T follicular helper cell (primary cell): ENCODE measurements at regions not wholly inside any gene's neighbourhood (a gene's known extent, or its start where the extent isn't known, plus 50 kb on each side); places are given as distances from the start of the nearest gene placed in this dataset.
"Not testable (repeated sequence)": the region's sequence is repeated elsewhere in the genome, so short reads cannot be mapped to it uniquely, and the experiment has no call there.

Experiments used
- DNase-seq: peaks from one replicate; pipeline ENCODE4 v3.0.0-alpha.2; 2020; ENCODE audit warnings: low read depth

DNA sequence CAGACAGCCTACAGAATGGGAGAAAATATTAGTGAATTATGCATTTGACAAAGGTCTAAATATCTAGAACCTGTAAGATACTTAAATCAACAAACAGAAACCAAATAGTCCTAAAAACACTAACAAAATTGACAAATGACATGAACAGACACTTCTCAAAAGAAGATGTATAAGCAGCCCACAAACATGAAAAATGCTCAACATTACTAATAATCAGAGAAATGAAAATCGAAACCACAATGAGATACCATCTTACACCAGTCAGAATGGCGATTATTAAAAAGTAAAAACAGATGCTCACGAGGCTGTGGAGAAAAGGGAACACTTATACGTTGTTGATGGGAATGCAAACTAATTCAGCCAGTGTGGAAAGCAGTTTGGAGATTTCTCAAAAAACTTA, 1186.8 kb downstream of the DTWD2 start:
- DNase-seq: no peak

DNA sequence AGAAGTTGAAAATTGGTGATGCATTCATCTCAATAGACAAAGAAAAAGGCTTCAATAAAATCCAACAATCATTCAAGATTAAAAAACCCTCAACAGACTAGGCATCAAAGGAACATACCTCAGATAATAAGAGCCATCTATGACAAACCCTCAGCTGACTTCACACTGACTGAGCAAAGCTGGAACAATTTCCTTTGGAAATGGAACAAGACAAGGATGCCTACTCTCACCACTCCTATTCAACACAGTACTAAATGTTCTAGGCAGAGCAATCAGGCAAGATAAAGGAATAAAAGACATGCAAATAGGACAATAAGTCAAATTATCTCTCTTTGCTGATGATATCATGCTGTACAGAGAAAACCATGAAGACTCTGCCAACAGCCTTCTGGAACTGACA, 1188.1 kb downstream of the DTWD2 start:
- no peak for DNase-seq

DNA sequence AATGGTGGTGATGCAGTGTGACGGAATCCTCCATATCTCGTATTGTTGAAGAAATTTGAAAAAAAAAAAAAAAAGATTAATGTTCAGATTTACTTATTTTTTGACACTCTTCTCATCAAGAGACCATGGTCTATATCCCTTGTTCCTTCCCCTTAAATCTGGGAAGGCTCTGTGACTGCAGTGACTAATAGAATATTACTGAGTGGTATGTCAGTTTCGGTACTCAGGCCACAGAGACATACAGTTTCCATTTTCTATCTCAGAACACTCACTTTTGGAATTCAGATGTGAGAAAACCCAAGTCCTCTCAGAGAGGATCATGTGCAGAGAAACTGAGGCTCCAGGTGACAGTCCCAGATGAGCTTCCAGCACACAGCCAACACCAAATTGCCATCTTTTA, 1193.5 kb downstream of the DTWD2 start:
- no peak for DNase-seq

DNA sequence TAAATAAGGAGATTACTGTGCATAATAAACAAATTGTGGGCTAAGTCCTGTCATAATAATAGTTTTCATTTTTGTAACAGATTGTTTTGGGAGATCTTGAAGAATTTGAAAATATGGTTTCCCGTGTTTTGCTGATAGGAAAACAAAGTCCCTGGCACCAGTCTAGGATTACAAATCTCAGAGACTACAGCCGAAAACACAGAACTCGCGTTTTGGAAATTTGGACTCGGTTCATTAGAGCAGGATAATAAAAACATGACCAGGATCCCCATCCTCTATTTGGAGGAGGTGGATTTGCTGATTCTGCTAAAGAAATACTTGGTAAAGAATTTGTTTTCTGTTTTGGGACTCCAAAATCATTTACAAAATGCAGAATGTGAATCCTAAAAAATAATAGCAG, 1194.4 kb downstream of the DTWD2 start:
- DNase-seq: no peak

- DNase-seq: no peak
These were observed 1195.9 kb downstream of the DTWD2 start for GRCh38 chr5:117792476-117792875.

DNA sequence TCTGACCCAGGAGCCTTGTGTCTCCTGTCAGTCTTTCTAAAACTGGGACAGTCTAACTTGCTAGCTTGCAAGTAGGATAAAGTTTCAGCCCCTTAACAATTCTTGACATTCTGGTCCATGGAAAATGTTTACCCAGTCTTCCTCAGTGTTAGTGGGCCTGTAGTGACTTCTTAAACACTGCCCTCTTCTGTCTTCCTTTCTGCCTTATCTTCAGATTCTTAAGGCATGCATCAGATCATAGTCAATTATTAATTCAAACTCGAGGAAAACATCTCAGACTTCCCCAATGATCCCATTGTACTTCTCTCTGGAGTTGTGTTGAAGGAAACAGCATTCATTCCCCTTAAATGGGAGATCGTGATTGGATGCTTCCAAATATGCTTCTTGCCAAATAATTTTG, 1199.8 kb downstream of the DTWD2 start:
- no peak for DNase-seq

DNA sequence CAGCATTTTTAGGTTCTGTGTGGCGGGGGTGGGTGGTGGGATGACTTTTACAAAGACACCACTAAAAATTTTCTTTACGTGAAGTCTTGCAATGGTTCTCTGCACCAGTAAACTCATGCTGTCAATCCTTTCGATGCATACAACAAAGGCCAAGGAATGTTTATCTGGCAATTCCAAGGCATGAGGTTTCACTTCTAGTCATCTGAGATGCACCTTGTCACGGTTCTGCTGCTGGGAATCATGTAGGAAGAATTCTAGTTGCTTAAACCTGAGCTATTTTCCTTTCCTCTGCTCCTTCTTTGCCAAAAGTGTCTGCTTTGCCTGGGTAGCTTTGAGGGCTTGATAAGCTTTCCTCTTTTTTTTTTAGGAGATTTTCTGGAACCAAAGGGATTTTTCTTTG, 1204.5 kb upstream of the SEMA6A start:
- DNase-seq: no peak

DNA sequence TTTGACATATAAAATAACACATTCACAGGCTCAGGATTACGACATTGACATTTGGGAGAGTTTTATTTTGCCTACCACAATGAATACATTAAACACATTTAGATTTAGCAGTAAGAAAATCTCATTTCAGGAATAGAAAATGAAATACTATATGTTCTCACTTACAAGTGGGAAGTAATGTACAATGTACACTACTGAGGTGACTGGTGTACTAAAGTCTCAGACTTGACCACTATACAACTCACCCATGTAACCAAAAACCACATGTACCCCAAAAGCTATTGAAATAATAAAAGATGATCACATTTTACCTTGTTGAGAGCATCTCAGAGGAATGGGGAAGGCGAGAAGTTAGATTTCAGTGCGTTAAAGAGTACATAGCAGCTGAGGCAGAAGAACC, 1202.4 kb upstream of the SEMA6A start:
- no peak for DNase-seq

DNA sequence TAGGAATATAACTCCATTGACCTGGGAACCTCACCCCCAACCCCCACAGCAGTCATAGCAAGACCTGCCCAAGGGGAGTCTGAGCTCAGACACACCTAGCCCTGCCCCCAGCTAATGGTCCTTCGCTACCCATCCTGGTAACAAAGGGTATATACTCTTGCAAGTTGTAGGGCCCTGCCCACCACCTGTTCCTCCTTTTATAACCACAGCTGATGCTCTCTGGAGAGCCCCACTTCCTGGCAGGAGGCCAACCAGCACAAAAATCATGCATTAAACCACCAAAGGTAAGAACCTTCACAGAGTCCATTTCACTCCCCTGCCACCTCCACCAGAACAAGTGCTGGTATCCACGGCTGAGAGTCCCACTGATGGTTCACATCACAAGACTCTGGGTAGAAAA, 1195.3 kb upstream of the SEMA6A start:
- no peak for DNase-seq

GRCh38 chr5:117763271-117763670, 1188.6 kb upstream of the SEMA6A start:
- DNase-seq: no peak

- no peak for DNase-seq
These were observed 1186.6 kb upstream of the SEMA6A start for GRCh38 chr5:117761186-117761585.

DNA sequence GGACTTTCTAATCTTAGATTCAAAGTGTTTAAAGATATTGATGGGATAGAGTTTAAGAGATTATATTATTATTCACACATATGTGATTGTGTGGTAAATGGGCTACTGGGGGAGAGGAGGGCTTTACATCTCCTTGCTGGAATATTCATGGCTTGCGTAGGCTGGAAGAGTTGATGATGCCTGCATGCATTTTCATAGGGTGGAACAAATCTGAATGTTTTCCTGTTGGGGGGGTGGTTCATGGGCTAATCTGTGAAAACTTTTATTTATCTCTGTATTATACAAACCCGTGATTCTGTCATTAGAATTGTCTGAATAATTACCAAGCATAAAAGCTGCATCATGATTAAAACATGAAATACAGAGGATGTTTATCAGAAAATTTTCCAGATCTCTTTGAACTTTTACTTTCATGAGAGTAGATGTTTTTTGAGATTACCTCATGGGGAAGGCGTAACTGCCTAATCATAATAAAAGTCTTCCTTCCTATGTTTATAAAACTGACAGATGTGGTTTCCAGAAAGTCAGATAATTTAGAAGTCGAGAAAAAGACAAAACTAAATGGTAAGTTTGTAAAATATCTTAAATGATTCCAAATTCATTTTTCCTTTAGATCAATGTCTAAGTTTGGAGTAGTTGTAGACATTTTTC, 1185.4 kb upstream of the SEMA6A start:
- no peak for DNase-seq

DNA sequence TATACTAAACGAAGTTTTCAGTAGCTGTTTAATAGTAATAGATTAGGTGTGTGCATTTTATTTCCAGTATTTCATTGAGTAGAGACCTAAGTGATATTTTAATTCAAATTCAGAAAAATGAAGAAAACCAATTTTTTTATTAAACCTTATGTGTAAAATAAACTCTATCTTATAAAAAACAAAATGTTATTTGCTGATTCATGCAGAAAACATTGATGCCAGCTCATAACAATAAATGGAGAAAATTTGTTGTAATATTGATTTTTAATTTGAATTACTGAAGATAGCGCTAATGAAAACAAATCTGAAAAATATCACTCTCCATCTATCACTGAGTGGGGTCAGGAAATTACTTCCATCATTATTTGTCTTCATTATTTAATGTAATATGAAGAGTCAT, 1177.8 kb upstream of the SEMA6A start:
- DNase-seq: no peak

DNA sequence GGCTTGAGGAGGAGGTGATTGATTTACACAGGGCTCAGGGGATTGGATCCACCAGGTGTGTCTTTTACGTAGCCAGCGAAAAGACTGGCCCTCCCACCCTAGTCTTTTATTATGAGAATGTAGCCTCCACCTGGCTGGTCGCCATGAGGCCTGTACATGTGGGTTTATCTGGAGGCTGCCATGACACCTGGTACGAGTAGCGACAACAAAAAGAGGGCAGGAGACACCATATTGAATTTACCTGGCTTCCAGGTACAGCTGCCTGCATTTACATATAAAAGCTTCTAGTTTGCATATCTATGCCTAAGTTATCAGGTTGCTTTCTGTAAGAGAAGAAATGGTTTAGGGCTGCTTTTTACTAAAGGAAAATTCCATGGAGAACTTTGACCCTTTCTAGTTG, 1173.7 kb upstream of the SEMA6A start:
- DNase-seq: no peak

GRCh38 chr5:117743337-117743736, 1168.7 kb upstream of the SEMA6A start:
- DNase-seq: no peak

- no peak for DNase-seq
These were observed 1167.1 kb upstream of the SEMA6A start for GRCh38 chr5:117741655-117742206.

- DNase-seq: no peak
These were observed 1165.6 kb upstream of the SEMA6A start for GRCh38 chr5:117740268-117740667.

DNA sequence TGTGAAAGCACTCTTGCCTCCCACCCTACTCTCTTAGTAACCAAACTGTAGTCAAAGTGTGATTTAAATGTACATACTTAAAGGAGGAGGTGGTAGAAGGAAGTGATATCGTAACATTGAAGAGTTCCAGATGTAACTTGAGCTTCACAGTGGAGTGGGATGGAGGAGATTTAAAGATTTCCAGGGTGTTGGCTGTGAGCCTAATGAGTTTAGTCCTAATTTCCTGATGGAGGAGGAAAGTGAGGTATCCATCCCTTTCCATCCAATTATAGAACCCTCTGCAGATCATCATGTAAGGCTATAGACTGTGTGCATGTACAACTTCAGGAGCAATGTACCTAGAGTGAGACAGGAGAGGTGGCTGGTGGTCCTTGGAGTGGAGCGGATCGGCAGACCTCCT, 1163.9 kb upstream of the SEMA6A start:
- DNase-seq: no peak

GRCh38 chr5:117736698-117737097, 1162.1 kb upstream of the SEMA6A start:
- DNase-seq: no peak

GRCh38 chr5:117734056-117734455, 1159.4 kb upstream of the SEMA6A start:
- no peak for DNase-seq

DNA sequence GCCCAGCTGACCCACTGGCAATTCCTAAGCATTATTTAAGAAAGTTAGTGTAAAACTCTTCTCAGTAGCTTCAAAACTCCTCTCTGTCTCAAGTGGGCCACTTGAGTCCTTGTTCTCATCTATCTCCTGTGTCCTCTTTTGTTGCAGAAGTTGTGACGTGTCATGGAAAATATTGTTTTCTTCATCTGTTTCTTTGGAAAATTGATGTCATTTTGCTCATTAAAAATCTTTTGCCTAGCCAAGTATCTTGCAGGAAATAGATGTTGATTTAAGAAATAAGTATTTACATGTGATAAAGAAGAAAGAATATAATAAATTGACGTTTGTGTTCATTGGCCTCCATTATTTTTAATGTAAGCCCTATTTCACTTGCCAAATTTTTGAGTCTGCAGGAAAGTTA, 1158.4 kb upstream of the SEMA6A start:
- DNase-seq: no peak

- no peak for DNase-seq
These were observed 1157.6 kb upstream of the SEMA6A start for GRCh38 chr5:117732264-117732663.

GRCh38 chr5:117731446-117731845, 1156.8 kb upstream of the SEMA6A start:
- DNase-seq: no peak

- DNase-seq: not testable (repeated sequence)
These were observed 1146.2 kb upstream of the SEMA6A start for GRCh38 chr5:117720784-117721183.
